ENCODE measurements at regions not wholly inside any gene's neighbourhood (a gene's known extent, or its start where the extent isn't known, plus 50 kb on each side); places are given as distances from the start of the nearest gene placed in this dataset.

- no TSS peak for BruUV-seq (replicated peaks)
- H3K4me1 ChIP-seq (ENCODE audit: insufficient read depth, low read length), result no peaks in the 10 kb centered on the region
Observed at GRCh38 chr4:24701683-24702082, 93.7 kb upstream of the SOD3 start.

GRCh38 chr4:24702281-24702680 is 93.1 kb upstream of the SOD3 start:
- Histone ChIP-seq H3K4me1 (ENCODE audit: insufficient read depth, low read length) (no peaks in the 10 kb centered on the region), H3K36me3 (ENCODE audit: low read depth, low read length) (no peaks in the 10 kb centered on the region), H3F3A (ENCODE audit: low read length, unreplicated experiment) (no peaks in the 10 kb centered on the region), H3K27ac (ENCODE audit: low read length) (no peak overlapping the region), H3K4me3 (ENCODE audit: low read length) (no peak overlapping the region), H4K20me1 (ENCODE audit: low read length) (no peaks in the 10 kb centered on the region), H3K27me3 (ENCODE audit: low read length) (no peaks in the 10 kb centered on the region), H2AFZ (ENCODE audit: low read length) (no peak overlapping the region), H3K4me2 (ENCODE audit: low read length) (no peak overlapping the region), H3K9me2 (replicated peaks; ENCODE audit: low read length) (no peaks in the 10 kb centered on the region), H3K9me3 (ENCODE audit: low read length) (no peaks in the 10 kb centered on the region), H3K79me2 (ENCODE audit: low read length) (no peaks in the 10 kb centered on the region), H3K9ac (ENCODE audit: low read length) (no peak overlapping the region)
- ATAC-seq, result no peak
- intact Hi-C loops (cut with micrococcal nuclease), result no loop called here
- no TSS peak for BruUV-seq (replicated peaks)
- ChIA-PET POLR2A (ENCODE audit: unreplicated experiment) (interaction anchor here (0.6 kb wide), 1 partner anchor 610 kb away, joined by 5 read pairs; no protein-coding TSS in a partner anchor), CTCF (no interaction called here)
- no peak for DNase-seq
- no peak for TF ChIP-seq EZH2 (IDR thresholded peaks at IDR 0.05; ENCODE audit: low read length, unreplicated experiment)
- TF ChIP-seq EZH2phosphoT487 (IDR thresholded peaks at IDR 0.05; ENCODE audit: borderline replicate concordance, low read length), result no peak
- TF ChIP-seq, protein P1, sequence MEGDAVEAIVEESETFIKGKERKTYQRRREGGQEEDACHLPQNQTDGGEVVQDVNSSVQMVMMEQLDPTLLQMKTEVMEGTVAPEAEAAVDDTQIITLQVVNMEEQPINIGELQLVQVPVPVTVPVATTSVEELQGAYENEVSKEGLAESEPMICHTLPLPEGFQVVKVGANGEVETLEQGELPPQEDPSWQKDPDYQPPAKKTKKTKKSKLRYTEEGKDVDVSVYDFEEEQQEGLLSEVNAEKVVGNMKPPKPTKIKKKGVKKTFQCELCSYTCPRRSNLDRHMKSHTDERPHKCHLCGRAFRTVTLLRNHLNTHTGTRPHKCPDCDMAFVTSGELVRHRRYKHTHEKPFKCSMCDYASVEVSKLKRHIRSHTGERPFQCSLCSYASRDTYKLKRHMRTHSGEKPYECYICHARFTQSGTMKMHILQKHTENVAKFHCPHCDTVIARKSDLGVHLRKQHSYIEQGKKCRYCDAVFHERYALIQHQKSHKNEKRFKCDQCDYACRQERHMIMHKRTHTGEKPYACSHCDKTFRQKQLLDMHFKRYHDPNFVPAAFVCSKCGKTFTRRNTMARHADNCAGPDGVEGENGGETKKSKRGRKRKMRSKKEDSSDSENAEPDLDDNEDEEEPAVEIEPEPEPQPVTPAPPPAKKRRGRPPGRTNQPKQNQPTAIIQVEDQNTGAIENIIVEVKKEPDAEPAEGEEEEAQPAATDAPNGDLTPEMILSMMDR (conservative IDR thresholded peaks at IDR 0.05; ENCODE audit: low read depth, low read length), result no peak

More at GRCh38 chr4:24701683-24702082, 93.7 kb upstream of the SOD3 start:
- Histone ChIP-seq H3K4me2 (ENCODE audit: low read length) (no peak overlapping the region), H3F3A (ENCODE audit: low read length, unreplicated experiment) (no peaks in the 10 kb centered on the region), H3K27ac (ENCODE audit: low read length) (no peak overlapping the region), H3K36me3 (ENCODE audit: low read depth, low read length) (no peaks in the 10 kb centered on the region), H3K9me2 (replicated peaks; ENCODE audit: low read length) (no peaks in the 10 kb centered on the region), H3K79me2 (ENCODE audit: low read length) (no peaks in the 10 kb centered on the region), H3K27me3 (ENCODE audit: low read length) (no peaks in the 10 kb centered on the region), H3K9me3 (ENCODE audit: low read length) (no peaks in the 10 kb centered on the region), H4K20me1 (ENCODE audit: low read length) (no peaks in the 10 kb centered on the region), H2AFZ (ENCODE audit: low read length) (no peak overlapping the region), H3K9ac (ENCODE audit: low read length) (no peak overlapping the region), H3K4me3 (ENCODE audit: low read length) (no peak overlapping the region)
- POLR2A ChIA-PET (ENCODE audit: unreplicated experiment), result no interaction called here
- ATAC-seq (no peak), DNase-seq (no peak)
- CTCF ChIA-PET, result no interaction called here
- TF ChIP-seq EZH2phosphoT487 (IDR thresholded peaks at IDR 0.05; ENCODE audit: borderline replicate concordance, low read length) (no peak), EZH2 (IDR thresholded peaks at IDR 0.05; ENCODE audit: low read length, unreplicated experiment) (no peak)
- TF ChIP-seq, protein P1 (conservative IDR thresholded peaks at IDR 0.05; ENCODE audit: low read depth, low read length), result no peak
- intact Hi-C loops (cut with micrococcal nuclease), result no loop called here

GRCh38 chr4:24703298-24703697 is 92.1 kb upstream of the SOD3 start:
- Histone ChIP-seq H3K36me3 (ENCODE audit: low read depth, low read length) (no peaks in the 10 kb centered on the region), H3K9me3 (ENCODE audit: low read length) (no peaks in the 10 kb centered on the region), H2AFZ (ENCODE audit: low read length) (no peak overlapping the region), H3K9me2 (replicated peaks; ENCODE audit: low read length) (no peaks in the 10 kb centered on the region), H4K20me1 (ENCODE audit: low read length) (no peaks in the 10 kb centered on the region), H3F3A (ENCODE audit: low read length, unreplicated experiment) (no peaks in the 10 kb centered on the region), H3K79me2 (ENCODE audit: low read length) (no peaks in the 10 kb centered on the region), H3K27ac (ENCODE audit: low read length) (no peak overlapping the region), H3K27me3 (ENCODE audit: low read length) (no peaks in the 10 kb centered on the region), H3K4me1 (ENCODE audit: insufficient read depth, low read length) (no peaks in the 10 kb centered on the region), H3K4me2 (ENCODE audit: low read length) (no peak overlapping the region), H3K9ac (ENCODE audit: low read length) (no peak overlapping the region), H3K4me3 (ENCODE audit: low read length) (no peak overlapping the region)
- intact Hi-C loops (cut with micrococcal nuclease), result no loop called here
- POLR2A ChIA-PET (ENCODE audit: unreplicated experiment), result interaction anchor here (0.6 kb wide), 1 partner anchor 83 kb away, joined by 4 read pairs; no protein-coding TSS in a partner anchor
- BruUV-seq (replicated peaks), result no TSS peak
- TF ChIP-seq, protein P1 (conservative IDR thresholded peaks at IDR 0.05; ENCODE audit: low read depth, low read length), result no peak
- TF ChIP-seq EZH2phosphoT487 (IDR thresholded peaks at IDR 0.05; ENCODE audit: borderline replicate concordance, low read length) (no peak), EZH2 (IDR thresholded peaks at IDR 0.05; ENCODE audit: low read length, unreplicated experiment) (no peak)
- DNase-seq (no peak), ATAC-seq (no peak)
- CTCF ChIA-PET, result no interaction called here

Data from PC-3 (cell line).